HG02970 (cell line): ENCODE measurements at regions not wholly inside any gene's neighbourhood (a gene's known extent, or its start where the extent isn't known, plus 50 kb on each side); places are given as distances from the start of the nearest gene placed in this dataset.

ENCODE experiments used
- ATAC-seq: cut with Tn5 transposase; IDR thresholded peaks from one replicate; pipeline ENCODE4 v1.9.1; 2021; ENCODE audit warnings: mild to moderate bottlenecking, moderate library complexity, moderate number of reproducible peaks; ENCODE audit not compliant: unreplicated experiment, low FRiP score

DNA sequence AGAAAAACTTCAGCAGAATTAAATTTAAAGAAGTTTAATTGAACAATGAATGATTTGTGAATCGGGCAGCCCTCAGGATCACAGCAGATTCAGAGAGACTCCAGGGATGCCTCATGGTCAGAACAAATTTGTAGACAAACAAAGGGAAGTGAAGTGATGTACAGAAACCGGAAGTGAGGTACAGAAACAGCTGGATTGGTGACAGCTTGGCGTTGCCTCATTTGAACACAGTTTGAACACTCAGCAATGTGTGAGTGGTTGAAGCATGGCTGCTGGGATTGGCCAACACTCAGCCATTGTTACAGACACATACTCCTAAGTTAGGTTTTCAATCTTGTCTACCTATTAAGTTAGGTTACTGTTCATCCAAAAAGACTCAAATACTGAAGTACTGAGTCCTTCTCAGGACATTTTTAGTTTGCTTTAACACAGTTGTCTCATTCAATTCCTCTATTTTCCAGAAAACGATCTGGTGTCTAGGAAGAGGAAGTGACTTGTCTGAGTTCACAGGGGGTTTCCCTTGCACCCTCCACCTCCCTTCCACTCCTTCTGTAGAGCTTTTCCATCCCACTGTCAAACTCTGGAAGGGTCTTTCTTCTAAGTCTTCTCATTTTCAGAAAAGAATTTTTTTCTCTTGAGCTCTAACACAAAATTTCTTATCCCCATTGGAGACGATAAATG lies 137.9 kb downstream of the SLC4A3 start:
- ATAC-seq = no peak

GRCh38 chr2:219766658-219767057 lies 139.2 kb downstream of the SLC4A3 start:
- ATAC-seq = no peak

- no peak for ATAC-seq
Observed at GRCh38 chr2:219769090-219769910, 141.9 kb downstream of the SLC4A3 start.

- ATAC-seq = no peak
Observed at GRCh38 chr2:219772103-219772635, 144.7 kb downstream of the SLC4A3 start.

GRCh38 chr2:219772697-219773096 lies 145.3 kb downstream of the SLC4A3 start:
- no peak for ATAC-seq

DNA sequence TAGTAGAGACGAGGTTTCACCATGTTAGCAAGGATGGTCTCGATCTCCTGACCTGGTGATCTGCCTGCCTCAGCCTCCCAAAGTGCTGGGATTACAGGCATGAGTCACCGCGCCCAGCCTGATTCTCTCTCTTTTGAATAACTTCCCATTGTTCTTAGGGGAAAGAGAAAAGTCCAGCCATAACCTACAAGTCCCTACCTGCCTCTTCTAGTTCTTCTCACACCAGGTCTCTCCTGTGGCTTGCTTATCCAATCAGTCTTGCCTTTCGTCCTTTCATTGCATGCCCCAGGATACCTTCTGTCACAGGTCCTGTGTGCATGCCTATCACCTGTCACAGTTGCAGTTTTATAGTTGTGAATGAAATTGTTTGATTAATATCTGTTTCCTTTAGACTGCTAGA lies 148.1 kb downstream of the SLC4A3 start:
- ATAC-seq = no peak

GRCh38 chr2:219777388-219777787 lies 150.0 kb downstream of the SLC4A3 start:
- no peak for ATAC-seq

GRCh38 chr2:219778189-219778588 lies 150.8 kb downstream of the SLC4A3 start:
- ATAC-seq = no peak

DNA sequence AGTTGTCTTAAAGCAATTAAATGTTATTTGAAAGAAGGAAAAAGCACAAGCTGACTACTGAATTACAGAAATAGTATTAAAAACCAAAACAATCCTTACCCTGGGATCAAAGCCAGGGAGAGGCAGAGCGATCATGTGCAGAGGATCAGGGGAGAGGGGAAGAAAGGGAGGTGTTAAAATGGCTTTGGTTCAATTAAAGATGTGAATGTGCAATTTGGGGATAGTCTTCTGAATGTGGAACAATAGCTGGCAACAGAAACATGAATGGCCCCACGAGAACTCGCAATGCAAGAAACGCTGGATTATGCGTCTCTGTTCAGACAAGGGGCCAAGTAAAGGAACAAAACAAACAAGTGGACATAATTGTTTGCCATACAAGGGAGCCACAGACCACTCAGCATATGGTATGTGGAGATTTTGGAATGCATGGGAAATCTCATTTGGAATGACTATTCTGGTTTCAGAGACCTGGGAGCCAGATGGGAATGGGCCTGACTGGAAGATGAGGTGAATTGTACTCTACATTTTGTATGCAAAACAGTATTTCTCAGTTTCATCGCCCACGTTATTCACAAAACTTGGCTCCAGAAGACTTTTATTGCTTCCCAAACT lies 155.4 kb downstream of the SLC4A3 start:
- ATAC-seq = no peak

- ATAC-seq = no peak
Observed at GRCh38 chr2:219783359-219783975, 156.0 kb downstream of the SLC4A3 start.

- no peak for ATAC-seq
Observed at GRCh38 chr2:219784178-219784577, 156.7 kb downstream of the SLC4A3 start.

DNA sequence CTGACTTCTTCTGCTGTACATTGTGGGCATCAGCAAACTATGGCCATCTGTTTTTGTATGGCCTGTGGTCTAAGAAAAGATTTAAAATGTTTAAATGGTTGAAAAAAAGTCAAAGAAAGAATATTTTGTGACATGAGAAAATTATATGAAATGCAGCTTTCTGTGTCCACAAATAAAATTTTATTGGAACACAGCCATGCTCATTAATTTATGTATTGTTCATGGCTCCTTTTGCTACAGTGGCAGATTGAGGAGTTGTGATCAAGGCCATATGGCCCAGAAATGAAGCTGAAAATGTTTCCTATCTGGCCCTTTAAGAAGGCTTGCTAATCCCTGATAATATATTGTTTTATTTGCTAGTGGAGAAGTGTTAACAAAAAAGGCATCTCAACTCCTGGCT lies 162.0 kb downstream of the SLC4A3 start:
- ATAC-seq = no peak

- ATAC-seq = no peak
Observed at GRCh38 chr2:219792446-219792845, 165.0 kb downstream of the SLC4A3 start.

DNA sequence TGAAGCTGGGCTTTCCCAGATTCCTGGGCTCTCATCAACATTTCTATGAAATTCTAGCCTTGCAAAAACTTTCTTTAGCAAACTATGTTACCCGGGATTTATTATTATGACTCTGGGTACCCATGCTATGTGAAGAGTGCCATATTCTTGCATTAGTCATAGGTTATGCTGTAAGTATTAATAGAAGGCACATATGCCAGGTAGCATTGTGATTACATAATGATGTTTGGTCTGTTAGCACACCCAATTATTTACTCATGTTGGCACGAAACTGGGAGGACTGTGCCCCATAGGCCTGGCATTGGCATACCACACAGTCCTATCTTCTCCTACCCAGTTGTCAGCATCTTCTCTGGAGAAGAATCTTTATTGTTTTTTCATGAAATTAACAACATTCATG lies 171.0 kb downstream of the SLC4A3 start:
- ATAC-seq = no peak

- ATAC-seq = no peak
Observed at GRCh38 chr2:219803294-219803693, 175.9 kb downstream of the SLC4A3 start.

GRCh38 chr2:219810895-219811294 lies 183.5 kb downstream of the SLC4A3 start:
- no peak for ATAC-seq

DNA sequence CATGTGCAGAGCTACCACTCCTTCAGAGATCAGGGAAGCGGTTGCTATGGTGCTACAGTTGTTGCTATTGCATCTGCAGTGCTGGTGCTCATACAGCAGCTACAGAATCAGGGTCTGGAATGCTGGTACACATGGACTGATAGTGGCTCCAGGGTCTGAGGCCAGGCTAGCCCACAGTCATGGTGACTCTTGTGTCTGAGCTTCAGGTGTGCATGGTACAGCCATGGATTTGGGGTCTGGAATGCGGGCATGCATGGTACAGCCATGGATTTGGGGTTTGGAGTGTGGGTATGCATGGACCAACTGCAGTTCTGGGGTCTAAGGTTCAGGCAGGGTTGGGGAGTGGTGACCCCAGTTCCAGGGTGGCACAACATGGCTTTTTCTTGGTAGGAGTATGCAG lies 185.2 kb downstream of the SLC4A3 start:
- no peak for ATAC-seq

DNA sequence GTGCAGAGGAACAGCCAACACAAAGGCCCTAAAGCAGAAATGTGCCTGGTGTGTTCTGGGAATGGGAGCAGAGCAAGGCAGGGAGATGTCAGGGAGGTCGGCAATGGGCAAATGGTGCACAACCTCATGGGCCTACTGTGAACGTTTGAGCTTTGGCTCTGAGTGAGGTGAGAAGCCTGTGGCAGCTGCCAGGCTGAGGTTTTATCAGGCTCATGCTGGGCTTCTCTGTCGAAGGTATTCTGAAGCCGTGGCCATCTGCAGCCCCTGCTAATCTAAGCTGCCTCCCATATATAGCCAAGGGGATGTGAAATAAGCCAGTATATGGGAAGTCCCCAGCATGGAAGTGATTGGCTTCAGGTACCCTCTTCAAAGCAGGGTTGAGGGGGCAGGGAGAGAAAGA lies 193.3 kb downstream of the SLC4A3 start:
- ATAC-seq = no peak

GRCh38 chr2:219823574-219823973 lies 196.1 kb downstream of the SLC4A3 start:
- no peak for ATAC-seq

- ATAC-seq = no peak
Observed at GRCh38 chr2:219824996-219825395, 197.6 kb downstream of the SLC4A3 start.

- no peak for ATAC-seq
Observed at GRCh38 chr2:219828127-219828526, 200.7 kb downstream of the SLC4A3 start.
